Cardiac muscle cell (in vitro differentiated cells and primary cell): ENCODE measurements at regions not wholly inside any gene's neighbourhood (a gene's known extent, or its start where the extent isn't known, plus 50 kb on each side); places are given as distances from the start of the nearest gene placed in this dataset.

Source experiments
- DNase-seq, 2 donors: peaks; one replicate each; pipeline versions ENCODE4 v3.0.0 to v3.0.0-alpha.2; 2010 to 2017; ENCODE audit warnings: low read depth in 1 of 2, low spot score in 1 of 2
- H3K27ac ChIP-seq: fragments of 200-600 bp; sonication (generic); 2 replicates; pipeline ENCODE4 v1.5.1; 2016
- H3K27me3 ChIP-seq: fragments of 200-600 bp; sonication (generic); 2 replicates; pipeline ENCODE4 v1.6.0; 2016; ENCODE audit warnings: control low read depth
- H3K36me3 ChIP-seq: fragments of 200-600 bp; sonication (generic); 2 replicates; pipeline ENCODE4 v1.5.1; 2016; ENCODE audit warnings: control low read depth
- H3K4me1 ChIP-seq: fragments of 200-600 bp; sonication (generic); 2 replicates; pipeline ENCODE4 v1.8.1; 2017; ENCODE audit warnings: low read depth, mild to moderate bottlenecking, mixed run types
- H3K4me3 ChIP-seq: fragments of 200-600 bp; sonication (generic); 2 replicates; pipeline ENCODE4 v1.5.1; 2016; ENCODE audit warnings: mild to moderate bottlenecking
- H3K9me3 ChIP-seq: fragments of 200-600 bp; sonication (generic); 2 replicates; pipeline ENCODE4 v1.5.1; 2017; ENCODE audit warnings: low read depth, mild to moderate bottlenecking, control low read depth
- CTCF ChIP-seq: IDR thresholded peaks from 2 replicates; pipeline ENCODE4 v1.5.1; 2012; ENCODE audit warnings: low read depth, mild to moderate bottlenecking, low read length

GRCh38 chr12:66739940-66740651 lies 61.2 kb upstream of the GRIP1 start:
- Histone ChIP-seq H3K4me1 (peaks cover 4% of the 10 kb centered on the region), H3K27me3 (no peaks in the 10 kb centered on the region), H3K27ac (no peak overlapping the region), H3K36me3 (no peaks in the 10 kb centered on the region), H3K9me3 (no peaks in the 10 kb centered on the region), H3K4me3 (no peak overlapping the region)
- no peak for DNase-seq
- TF ChIP-seq CTCF: no peak

GRCh38 chr12:66740732-66741131 lies 61.9 kb upstream of the GRIP1 start:
- no peak for TF ChIP-seq CTCF
- H3K4me3 ChIP-seq: no peak overlapping the region
- no peaks in the 10 kb centered on the region for H3K27me3 ChIP-seq
- DNase-seq: no peak
- no peak overlapping the region for H3K27ac ChIP-seq
- H3K9me3 ChIP-seq: no peaks in the 10 kb centered on the region
- no peaks in the 10 kb centered on the region for H3K36me3 ChIP-seq
- H3K4me1 ChIP-seq: peaks cover 6% of the 10 kb centered on the region

DNA sequence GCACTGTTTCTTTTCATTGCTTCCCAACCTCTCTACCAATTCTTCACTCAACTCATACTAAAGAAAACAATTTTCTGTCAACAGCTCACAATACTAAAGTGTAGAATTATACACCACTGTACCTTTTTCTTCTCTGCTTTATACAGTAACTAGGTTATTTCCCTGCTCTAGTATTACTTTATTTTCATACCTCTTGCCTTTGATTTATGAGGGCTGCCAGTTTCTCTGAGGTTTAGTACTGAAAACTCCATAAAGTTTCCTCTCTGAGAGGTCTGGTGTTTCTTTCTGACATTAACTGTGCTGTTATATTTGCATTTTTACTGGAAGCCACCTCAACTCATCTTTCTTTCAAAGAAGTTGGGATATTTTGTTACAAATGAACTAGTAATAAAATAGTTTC lies 63.0 kb upstream of the GRIP1 start:
- H3K4me1 ChIP-seq: peaks cover 8% of the 10 kb centered on the region
- H3K9me3 ChIP-seq: no peaks in the 10 kb centered on the region
- no peak overlapping the region for H3K4me3 ChIP-seq
- DNase-seq: no peak
- no peak for TF ChIP-seq CTCF
- H3K27ac ChIP-seq: no peak overlapping the region
- no peaks in the 10 kb centered on the region for H3K36me3 ChIP-seq
- no peaks in the 10 kb centered on the region for H3K27me3 ChIP-seq

GRCh38 chr12:66742508-66743367 lies 63.9 kb upstream of the GRIP1 start:
- no peaks in the 10 kb centered on the region for H3K36me3 ChIP-seq
- H3K27me3 ChIP-seq: no peaks in the 10 kb centered on the region
- no peak for DNase-seq
- TF ChIP-seq CTCF: no peak
- no peak overlapping the region for H3K27ac ChIP-seq
- no peak overlapping the region for H3K4me3 ChIP-seq
- H3K9me3 ChIP-seq: no peaks in the 10 kb centered on the region
- H3K4me1 ChIP-seq: peaks cover 8% of the 10 kb centered on the region

DNA sequence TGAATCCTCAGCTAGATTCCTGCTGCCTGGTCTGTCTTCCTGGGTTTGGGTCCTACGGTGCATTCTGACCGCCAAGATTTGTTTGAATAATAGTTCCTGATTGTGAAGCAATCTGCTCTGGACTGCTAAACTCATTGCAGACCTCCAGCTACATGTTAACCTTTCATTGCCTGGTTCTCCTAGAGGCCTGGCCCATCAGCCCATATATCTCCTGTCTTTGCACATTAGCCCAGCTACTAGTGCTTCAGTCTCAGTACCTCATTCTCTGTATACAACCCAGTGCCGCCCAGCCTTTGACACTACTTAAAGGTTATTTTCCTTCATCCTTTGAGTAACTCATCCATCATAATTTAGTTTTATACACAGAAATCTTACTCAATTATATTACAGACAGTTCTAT lies 65.6 kb upstream of the GRIP1 start:
- Histone ChIP-seq H3K9me3 (no peaks in the 10 kb centered on the region), H3K36me3 (no peaks in the 10 kb centered on the region), H3K27me3 (no peaks in the 10 kb centered on the region), H3K4me1 (peaks cover 4% of the 10 kb centered on the region), H3K4me3 (no peak overlapping the region), H3K27ac (no peak overlapping the region)
- no peak for TF ChIP-seq CTCF
- no peak for DNase-seq
